ENCODE measurements at regions not wholly inside any gene's neighbourhood (a gene's known extent, or its start where the extent isn't known, plus 50 kb on each side); places are given as distances from the start of the nearest gene placed in this dataset.

DNA sequence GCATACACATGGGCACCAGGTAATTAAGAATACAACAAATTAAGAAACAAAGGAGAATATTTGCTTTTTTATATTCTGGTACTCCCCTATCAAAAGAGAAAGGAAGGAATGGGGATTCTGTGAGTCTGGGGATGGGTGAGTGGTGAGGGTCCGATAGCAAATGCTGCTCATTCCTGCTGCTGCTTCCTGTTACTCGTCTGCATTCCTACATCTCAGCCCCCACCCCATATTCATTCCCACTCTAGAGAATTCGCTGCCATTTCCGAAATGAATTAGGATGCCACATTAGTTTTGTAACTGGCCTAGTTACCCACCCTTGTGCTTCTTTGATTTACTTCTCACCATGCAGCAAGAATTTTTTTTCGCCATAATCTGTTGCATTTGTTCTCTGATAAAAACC is 1905.3 kb upstream of the PIK3C3 start:
- TF ChIP-seq CTCF (conservative IDR thresholded peaks at IDR 0.05; ENCODE audit: low read length) (no peak), EZH2phosphoT487 (IDR thresholded peaks at IDR 0.05; ENCODE audit: borderline replicate concordance, low read depth, low read length) (no peak)
